HTR-8/SVneo (cell line): ENCODE measurements at regions not wholly inside any gene's neighbourhood (a gene's known extent, or its start where the extent isn't known, plus 50 kb on each side); places are given as distances from the start of the nearest gene placed in this dataset.

Source experiments
- DNase-seq: peaks from one replicate; pipeline ENCODE4 v3.0.0; 2011; ENCODE audit warnings: low spot score, mixed read lengths; ENCODE audit not compliant: insufficient read length
- FAIRE-seq: peaks from 2 replicates; lab custom pipeline; 2011; peaks lifted over from hg19 to GRCh38; lab: Jason Lieb, UNC

- no peak for FAIRE-seq
- no peak for DNase-seq
Measured at GRCh38 chr2:34123996-34124785, 525.1 kb upstream of the FAM98A start.

- DNase-seq (no peak), FAIRE-seq (no peak)
Measured at GRCh38 chr2:34121076-34121475, 522.0 kb upstream of the FAM98A start.

GRCh38 chr2:34115076-34115475, 516.0 kb upstream of the FAM98A start:
- DNase-seq (no peak), FAIRE-seq (no peak)

GRCh38 chr2:34112161-34112560, 513.1 kb upstream of the FAM98A start:
- DNase-seq: no peak
- FAIRE-seq: no peak

GRCh38 chr2:34110392-34110791, 511.3 kb upstream of the FAM98A start:
- DNase-seq (no peak), FAIRE-seq (no peak)

- DNase-seq: no peak
- FAIRE-seq: no peak
Measured at GRCh38 chr2:34107811-34108210, 508.7 kb upstream of the FAM98A start.

GRCh38 chr2:34105006-34105767, 506.1 kb upstream of the FAM98A start:
- no peak for FAIRE-seq
- DNase-seq: peak; percentile 39

GRCh38 chr2:34104601-34105000, 505.5 kb upstream of the FAM98A start:
- DNase-seq: no peak
- peak; percentile 69 for FAIRE-seq

GRCh38 chr2:34103437-34103836, 504.3 kb upstream of the FAM98A start:
- DNase-seq: no peak
- FAIRE-seq: no peak

GRCh38 chr2:34102339-34102738, 503.2 kb upstream of the FAM98A start:
- DNase-seq (no peak), FAIRE-seq (no peak)

- FAIRE-seq: no peak
- no peak for DNase-seq
Measured at GRCh38 chr2:34099377-34099776, 500.3 kb upstream of the FAM98A start.

GRCh38 chr2:34098256-34098655, 499.2 kb upstream of the FAM98A start:
- FAIRE-seq: peak; percentile 62
- DNase-seq: no peak

- no peak for FAIRE-seq
- DNase-seq: peak; percentile 32
Measured at GRCh38 chr2:34096562-34097171, 497.6 kb upstream of the FAM98A start.

- no peak for FAIRE-seq
- DNase-seq: no peak
Measured at GRCh38 chr2:34093790-34094189, 494.7 kb upstream of the FAM98A start.

GRCh38 chr2:34070196-34070595, 471.1 kb upstream of the FAM98A start:
- FAIRE-seq (no peak), DNase-seq (no peak)

GRCh38 chr2:34069604-34070003, 470.5 kb upstream of the FAM98A start:
- FAIRE-seq: no peak
- DNase-seq: no peak

- FAIRE-seq (no peak), DNase-seq (no peak)
Measured at GRCh38 chr2:34050413-34050812, 451.3 kb upstream of the FAM98A start.

GRCh38 chr2:34045101-34045655, 446.1 kb upstream of the FAM98A start:
- DNase-seq: no peak
- FAIRE-seq: no peak

- DNase-seq (no peak), FAIRE-seq (no peak)
Measured at GRCh38 chr2:34037886-34038285, 438.8 kb upstream of the FAM98A start.

GRCh38 chr2:34037157-34037556, 438.1 kb upstream of the FAM98A start:
- DNase-seq (no peak), FAIRE-seq (no peak)

- DNase-seq (no peak), FAIRE-seq (no peak)
Measured at GRCh38 chr2:34031097-34031496, 432.0 kb upstream of the FAM98A start.
